ENCODE measurements at regions not wholly inside any gene's neighbourhood (a gene's known extent, or its start where the extent isn't known, plus 50 kb on each side); places are given as distances from the start of the nearest gene placed in this dataset.

DNA sequence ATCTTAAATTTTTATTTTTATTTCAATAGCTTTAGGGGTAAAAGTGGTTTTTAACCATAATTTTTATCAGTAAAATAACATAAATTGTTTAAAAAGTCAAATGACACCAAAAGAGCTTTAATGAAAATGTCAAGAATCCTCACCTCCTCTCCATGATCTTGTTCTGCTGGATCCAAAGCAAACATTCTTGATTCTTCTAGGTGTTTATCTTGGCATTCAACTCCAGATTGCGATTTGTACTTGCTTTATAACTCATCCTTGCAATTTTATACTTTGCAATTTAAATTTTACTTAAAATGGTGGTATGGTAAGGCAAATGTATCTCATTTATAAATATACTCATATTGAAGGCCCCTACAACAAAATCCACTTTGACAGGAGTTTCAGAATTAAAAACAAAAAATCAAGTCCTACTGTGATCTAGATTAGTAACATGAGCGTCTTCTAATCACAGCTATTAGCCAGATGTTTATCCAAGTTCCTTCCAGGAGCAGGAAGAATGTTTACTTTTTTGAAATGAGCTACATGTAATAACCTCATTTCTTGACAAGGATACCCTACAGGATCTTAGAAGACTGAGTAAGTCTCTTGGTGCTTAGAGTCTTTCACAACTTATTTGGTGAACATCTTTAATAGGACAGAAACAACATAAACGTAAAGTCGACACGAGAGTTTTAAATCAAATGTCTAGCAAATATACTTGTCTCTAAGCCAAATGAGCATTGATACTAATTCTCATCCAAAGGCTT, 72.4 kb upstream of the CARD18 start:
- Mint-ChIP-seq H3K9me3 (no peaks in the 10 kb centered on the region), H3K27me3 (ENCODE audit: low read depth) (no peaks in the 10 kb centered on the region), H3K4me1 (ENCODE audit: low read depth) (no peaks in the 10 kb centered on the region), H3K27ac (no peak overlapping the region), H3K4me3 (ENCODE audit: low read depth) (no peak overlapping the region), H3K36me3 (ENCODE audit: low read depth) (no peaks in the 10 kb centered on the region)
- intact Hi-C loops (cut with micrococcal nuclease): no loop called here
- DNase-seq (ENCODE audit: low spot score): no peak

DNA sequence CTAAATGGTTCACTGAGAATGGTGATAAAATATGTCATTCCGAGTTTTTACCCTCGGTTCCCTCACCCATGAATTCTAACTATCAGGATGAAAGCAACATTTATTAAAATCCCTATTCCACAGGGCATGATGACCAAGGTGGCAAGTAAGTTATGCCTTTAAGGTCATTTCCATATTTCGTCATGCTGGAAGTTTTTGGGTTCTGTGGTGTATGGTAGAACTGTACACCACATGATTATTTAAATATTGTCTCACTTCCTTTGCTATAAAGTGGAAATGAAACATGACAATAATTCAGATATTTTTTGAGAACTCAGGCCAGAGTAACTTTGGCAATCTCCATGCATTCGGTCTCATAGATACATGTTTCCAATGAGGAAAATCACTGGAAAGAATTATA, 68.5 kb upstream of the CARD18 start:
- Mint-ChIP-seq H3K4me1 (ENCODE audit: low read depth) (peaks cover under 1% of the 10 kb centered on the region), H3K4me3 (ENCODE audit: low read depth) (no peak overlapping the region), H3K36me3 (ENCODE audit: low read depth) (no peaks in the 10 kb centered on the region), H3K27me3 (ENCODE audit: low read depth) (no peaks in the 10 kb centered on the region), H3K9me3 (no peaks in the 10 kb centered on the region), H3K27ac (no peak overlapping the region)
- DNase-seq (ENCODE audit: low spot score): no peak
- intact Hi-C loops (cut with micrococcal nuclease): no loop called here

DNA sequence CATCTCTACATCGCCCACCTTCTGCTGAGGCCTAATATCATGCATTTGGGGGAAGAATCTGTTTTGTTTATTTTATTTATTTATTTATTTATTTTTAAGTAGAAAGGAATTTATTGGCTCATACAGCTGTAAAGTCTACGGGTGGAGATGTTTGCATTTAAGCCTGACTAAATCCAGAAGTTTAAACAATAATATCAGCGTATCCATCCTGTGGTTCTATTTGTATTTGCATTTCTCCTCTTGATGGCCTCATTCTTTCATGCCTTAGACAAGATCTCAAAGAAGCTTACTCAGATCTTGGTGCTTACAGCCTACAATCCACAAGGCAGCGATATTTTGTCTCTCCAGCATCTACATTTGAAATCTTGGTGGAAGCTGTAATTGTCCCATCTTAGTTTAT, 67.1 kb upstream of the CARD18 start:
- no peak overlapping the region for H3K4me3 Mint-ChIP-seq (ENCODE audit: low read depth)
- DNase-seq (ENCODE audit: low spot score): no peak
- intact Hi-C loops (cut with micrococcal nuclease): no loop called here
- no peaks in the 10 kb centered on the region for H3K36me3 Mint-ChIP-seq (ENCODE audit: low read depth)
- peaks cover 6% of the 10 kb centered on the region for H3K4me1 Mint-ChIP-seq (ENCODE audit: low read depth)
- no peak overlapping the region for H3K27ac Mint-ChIP-seq
- H3K27me3 Mint-ChIP-seq (ENCODE audit: low read depth): no peaks in the 10 kb centered on the region
- no peaks in the 10 kb centered on the region for H3K9me3 Mint-ChIP-seq

DNA sequence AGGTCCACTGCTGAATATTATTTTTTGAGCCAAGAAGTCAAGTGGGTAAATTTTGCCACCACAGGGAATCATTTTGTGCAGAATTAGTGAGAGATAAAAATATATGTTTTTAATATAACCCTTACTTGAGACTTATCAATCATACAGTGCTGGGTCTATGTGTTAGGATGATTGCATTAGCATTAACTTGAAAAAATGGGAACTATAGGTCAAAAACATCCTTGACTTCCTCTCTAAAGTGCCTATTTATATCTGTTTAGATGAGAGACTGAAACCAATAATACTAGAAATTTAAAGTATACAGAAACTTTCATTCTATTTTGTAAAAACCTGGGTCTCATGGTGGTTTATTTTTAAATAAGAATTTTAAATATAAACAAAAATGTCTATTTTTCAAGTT, 65.1 kb upstream of the CARD18 start:
- Mint-ChIP-seq H3K4me3 (ENCODE audit: low read depth) (no peak overlapping the region), H3K27ac (no peak overlapping the region), H3K4me1 (ENCODE audit: low read depth) (peaks cover 6% of the 10 kb centered on the region), H3K27me3 (ENCODE audit: low read depth) (no peaks in the 10 kb centered on the region), H3K36me3 (ENCODE audit: low read depth) (no peaks in the 10 kb centered on the region), H3K9me3 (no peaks in the 10 kb centered on the region)
- no peak for DNase-seq (ENCODE audit: low spot score)
- intact Hi-C loops (cut with micrococcal nuclease): no loop called here

DNA sequence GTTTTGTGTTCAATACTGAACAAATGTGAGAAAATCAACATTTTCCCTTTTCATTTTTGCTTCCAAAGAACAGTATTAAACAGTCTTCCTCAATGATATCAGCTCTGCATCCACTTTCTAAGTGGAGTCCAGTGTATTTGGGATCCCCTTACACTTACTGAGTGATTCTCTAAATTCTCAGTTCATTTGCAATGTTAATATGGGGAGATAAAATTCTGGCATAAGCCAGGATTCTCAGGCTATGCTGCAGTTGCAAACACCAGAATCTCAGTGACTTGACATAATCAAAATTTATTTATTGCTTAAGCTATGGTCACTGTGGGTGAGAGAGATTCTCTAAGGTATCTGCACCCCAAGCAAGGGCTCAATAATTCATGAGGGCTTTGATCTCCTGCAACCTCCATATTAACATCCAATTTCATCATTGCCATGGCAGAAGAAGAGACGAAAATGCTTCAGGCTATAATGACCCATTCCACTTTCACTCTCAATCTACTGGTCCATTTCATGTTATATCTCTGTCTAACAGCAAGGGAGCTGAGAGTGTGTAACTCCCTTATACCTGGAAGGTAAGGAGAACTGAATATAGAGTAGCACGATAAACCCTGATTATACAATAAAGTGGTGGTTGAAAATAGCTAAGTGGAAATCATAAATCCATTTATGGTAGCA, 64.1 kb upstream of the CARD18 start:
- no peaks in the 10 kb centered on the region for H3K9me3 Mint-ChIP-seq
- intact Hi-C loops (cut with micrococcal nuclease): no loop called here
- no peak for DNase-seq (ENCODE audit: low spot score)
- H3K27me3 Mint-ChIP-seq (ENCODE audit: low read depth): no peaks in the 10 kb centered on the region
- H3K4me1 Mint-ChIP-seq (ENCODE audit: low read depth): peaks cover 6% of the 10 kb centered on the region
- no peak overlapping the region for H3K27ac Mint-ChIP-seq
- H3K4me3 Mint-ChIP-seq (ENCODE audit: low read depth): no peak overlapping the region
- H3K36me3 Mint-ChIP-seq (ENCODE audit: low read depth): no peaks in the 10 kb centered on the region

DNA sequence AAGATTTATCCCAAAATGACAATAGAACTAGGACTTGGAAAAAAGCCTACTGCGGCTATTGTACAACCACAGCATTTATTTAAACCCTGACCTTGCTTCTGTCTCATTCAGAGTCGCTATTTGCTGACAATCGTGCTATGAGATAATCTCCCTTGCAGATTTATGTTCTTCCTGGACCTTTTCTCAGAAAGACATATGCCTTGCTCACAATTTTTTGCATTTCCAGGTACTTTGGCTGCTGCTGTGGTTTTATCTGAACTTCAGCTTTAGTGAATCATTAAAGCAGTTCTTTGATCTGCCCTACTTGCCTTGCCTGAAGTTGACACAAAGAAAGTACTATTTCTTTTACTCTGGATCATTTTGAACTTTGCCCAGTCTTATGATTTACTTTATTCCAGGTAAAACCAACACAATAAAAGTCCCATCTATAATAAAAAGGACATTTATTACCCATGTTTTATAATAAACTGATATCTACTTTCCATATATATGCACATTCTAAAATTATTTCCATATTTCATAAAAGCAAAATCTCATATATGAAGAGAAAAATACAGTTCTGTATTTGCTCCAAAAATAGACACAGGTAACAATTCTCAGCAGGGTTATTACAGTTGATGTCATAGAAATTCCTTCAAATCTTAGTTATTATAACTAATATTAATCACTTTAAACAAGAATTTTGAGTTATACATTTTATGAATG, 63.4 kb upstream of the CARD18 start:
- Mint-ChIP-seq H3K27me3 (ENCODE audit: low read depth) (no peaks in the 10 kb centered on the region), H3K4me3 (ENCODE audit: low read depth) (no peak overlapping the region), H3K36me3 (ENCODE audit: low read depth) (no peaks in the 10 kb centered on the region), H3K9me3 (no peaks in the 10 kb centered on the region), H3K4me1 (ENCODE audit: low read depth) (peaks cover 6% of the 10 kb centered on the region), H3K27ac (no peak overlapping the region)
- DNase-seq (ENCODE audit: low spot score): no peak
- intact Hi-C loops (cut with micrococcal nuclease): no loop called here

DNA sequence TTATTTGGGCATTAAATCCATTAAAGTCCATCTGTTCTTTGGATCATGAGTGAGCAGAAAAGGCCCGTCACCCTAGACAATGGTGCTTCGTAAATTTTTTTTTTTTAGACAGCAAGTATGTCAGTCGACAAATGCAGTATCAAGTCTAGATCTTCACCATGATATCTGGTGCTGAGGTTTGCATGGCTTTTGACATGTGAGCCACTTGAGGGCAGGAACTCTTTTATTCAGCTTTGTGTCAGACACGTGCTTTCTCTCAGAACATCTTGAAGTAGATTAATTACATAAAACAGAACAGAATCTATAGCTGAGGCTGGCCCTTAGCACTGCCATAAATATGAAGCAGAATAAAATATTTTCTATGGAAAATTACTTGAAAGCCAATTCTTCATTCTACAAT, 62.9 kb upstream of the CARD18 start:
- Mint-ChIP-seq H3K4me3 (ENCODE audit: low read depth) (no peak overlapping the region), H3K9me3 (no peaks in the 10 kb centered on the region), H3K4me1 (ENCODE audit: low read depth) (peaks cover 6% of the 10 kb centered on the region), H3K36me3 (ENCODE audit: low read depth) (no peaks in the 10 kb centered on the region), H3K27me3 (ENCODE audit: low read depth) (no peaks in the 10 kb centered on the region), H3K27ac (no peak overlapping the region)
- intact Hi-C loops (cut with micrococcal nuclease): no loop called here
- no peak for DNase-seq (ENCODE audit: low spot score)

DNA sequence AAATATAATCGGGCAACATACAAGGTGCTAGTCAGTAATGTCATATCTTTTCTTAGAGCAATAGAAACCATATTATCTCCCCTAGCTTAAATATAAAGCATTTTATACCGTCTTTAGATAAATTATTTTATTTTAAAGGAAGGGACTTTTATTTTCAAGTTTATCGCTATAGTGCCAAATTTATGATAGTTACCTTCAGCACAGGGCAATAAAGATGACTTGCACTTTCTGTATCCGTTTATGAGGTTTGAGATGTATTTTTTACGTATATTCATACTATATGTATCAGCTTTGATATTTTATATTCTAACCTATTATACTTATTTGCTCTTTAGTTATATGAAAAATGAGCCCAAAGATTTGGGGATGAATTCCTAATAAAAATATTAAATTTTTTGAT, 61.6 kb upstream of the CARD18 start:
- H3K36me3 Mint-ChIP-seq (ENCODE audit: low read depth): no peaks in the 10 kb centered on the region
- intact Hi-C loops (cut with micrococcal nuclease): no loop called here
- no peak overlapping the region for H3K4me3 Mint-ChIP-seq (ENCODE audit: low read depth)
- no peak for DNase-seq (ENCODE audit: low spot score)
- H3K9me3 Mint-ChIP-seq: no peaks in the 10 kb centered on the region
- H3K27ac Mint-ChIP-seq: no peak overlapping the region
- H3K4me1 Mint-ChIP-seq (ENCODE audit: low read depth): peaks cover 6% of the 10 kb centered on the region
- H3K27me3 Mint-ChIP-seq (ENCODE audit: low read depth): no peaks in the 10 kb centered on the region

DNA sequence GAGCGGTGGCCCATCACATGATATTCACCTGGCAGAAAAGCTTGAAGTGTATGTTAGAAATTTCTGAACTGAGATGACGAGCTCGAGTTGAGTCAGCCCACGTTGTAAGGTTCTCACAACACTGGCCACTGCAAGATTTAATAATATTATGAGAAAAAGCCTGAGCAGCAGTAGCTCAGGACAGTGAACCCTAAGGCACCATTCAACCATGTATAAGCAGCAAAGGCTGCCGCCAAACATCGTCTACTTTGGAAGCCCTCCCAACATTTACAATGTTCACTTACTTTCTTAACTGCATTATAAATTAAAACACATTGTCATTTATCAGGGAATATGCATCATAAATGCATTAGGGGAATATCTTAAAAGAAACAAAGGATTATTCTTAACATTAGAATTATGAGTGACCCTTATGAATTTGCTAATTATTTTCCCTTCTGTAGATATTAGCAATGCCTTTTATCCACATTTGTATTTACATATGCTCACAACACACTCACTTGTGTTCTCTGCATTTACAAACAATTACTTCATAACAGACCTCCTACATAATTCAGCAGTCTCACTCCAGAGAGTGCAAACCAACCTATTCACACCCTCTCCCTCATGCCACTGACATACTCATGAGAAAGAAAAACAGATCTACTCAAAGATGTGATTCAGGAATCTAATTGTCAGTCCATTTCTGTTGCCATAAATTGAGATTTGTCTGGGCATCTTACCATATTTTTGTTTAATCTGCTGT, 57.7 kb upstream of the CARD18 start:
- DNase-seq (ENCODE audit: low spot score): no peak
- H3K27ac Mint-ChIP-seq: no peak overlapping the region
- no peaks in the 10 kb centered on the region for H3K9me3 Mint-ChIP-seq
- H3K36me3 Mint-ChIP-seq (ENCODE audit: low read depth): no peaks in the 10 kb centered on the region
- intact Hi-C loops (cut with micrococcal nuclease): no loop called here
- H3K4me1 Mint-ChIP-seq (ENCODE audit: low read depth): no peaks in the 10 kb centered on the region
- no peak overlapping the region for H3K4me3 Mint-ChIP-seq (ENCODE audit: low read depth)
- no peaks in the 10 kb centered on the region for H3K27me3 Mint-ChIP-seq (ENCODE audit: low read depth)

DNA sequence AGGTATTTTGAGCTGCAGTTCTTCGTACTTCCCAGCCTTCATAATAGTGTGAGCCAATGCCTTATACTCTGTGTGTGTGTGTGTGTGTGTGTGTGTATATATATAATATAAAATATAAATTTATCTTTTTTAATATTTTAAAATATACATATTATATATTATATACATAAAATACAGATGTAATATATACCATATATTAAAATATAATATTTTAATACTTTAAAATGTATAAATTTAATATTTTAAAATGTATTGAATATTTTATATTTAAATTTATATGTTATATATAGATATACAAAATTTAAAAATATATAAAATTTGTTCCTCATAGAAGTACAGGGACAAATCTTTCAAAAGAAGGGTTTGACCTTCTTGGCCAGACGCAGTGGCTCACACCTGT, 53.7 kb upstream of the CARD18 start:
- Mint-ChIP-seq H3K27me3 (ENCODE audit: low read depth) (peaks cover 1% of the 10 kb centered on the region), H3K4me3 (ENCODE audit: low read depth) (no peak overlapping the region), H3K9me3 (no peaks in the 10 kb centered on the region), H3K36me3 (ENCODE audit: low read depth) (no peaks in the 10 kb centered on the region), H3K27ac (no peak overlapping the region), H3K4me1 (ENCODE audit: low read depth) (no peaks in the 10 kb centered on the region)
- DNase-seq (ENCODE audit: low spot score): no peak
- intact Hi-C loops (cut with micrococcal nuclease): no loop called here

DNA sequence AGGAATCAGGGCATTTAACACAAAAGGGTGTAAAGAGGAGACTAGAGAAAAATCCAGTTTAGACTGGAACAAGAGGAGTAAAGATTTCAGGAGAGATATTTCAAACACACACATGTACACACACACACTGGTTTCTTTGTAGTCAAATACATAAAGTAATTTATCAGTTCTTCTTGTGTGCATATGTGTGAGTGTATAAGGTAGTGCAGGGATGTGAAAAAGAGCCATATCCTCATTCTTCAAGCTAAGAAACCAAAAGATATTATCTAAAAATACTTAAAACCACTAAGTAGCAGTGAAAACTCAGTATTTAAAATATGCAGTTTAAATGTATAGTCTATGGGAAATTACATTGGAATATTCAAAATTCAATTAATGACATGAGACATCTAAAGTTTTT, 52.5 kb upstream of the CARD18 start:
- intact Hi-C loops (cut with micrococcal nuclease): no loop called here
- H3K4me1 Mint-ChIP-seq (ENCODE audit: low read depth): no peaks in the 10 kb centered on the region
- no peak for DNase-seq (ENCODE audit: low spot score)
- H3K27ac Mint-ChIP-seq: no peak overlapping the region
- no peak overlapping the region for H3K4me3 Mint-ChIP-seq (ENCODE audit: low read depth)
- no peaks in the 10 kb centered on the region for H3K36me3 Mint-ChIP-seq (ENCODE audit: low read depth)
- H3K9me3 Mint-ChIP-seq: no peaks in the 10 kb centered on the region
- peaks cover 1% of the 10 kb centered on the region for H3K27me3 Mint-ChIP-seq (ENCODE audit: low read depth)

DNA sequence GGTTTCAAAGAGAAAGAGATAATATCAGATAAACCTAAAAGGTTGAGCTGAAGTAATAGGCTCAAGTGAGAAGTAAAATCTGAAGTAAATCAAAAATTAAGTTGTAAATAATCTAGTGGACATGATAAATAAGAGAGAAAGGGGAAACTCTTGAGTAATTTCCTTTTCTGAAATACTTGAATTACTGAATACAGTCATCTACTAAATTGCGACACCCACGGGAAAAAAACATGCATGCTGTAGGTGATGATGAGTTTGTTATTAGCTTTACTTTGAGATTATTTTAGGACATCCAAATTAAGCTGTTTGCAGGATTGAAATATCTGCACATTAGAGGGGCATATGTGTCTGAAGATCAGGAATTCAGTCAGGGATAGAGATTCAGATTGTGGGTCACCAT, 50.0 kb upstream of the CARD18 start:
- no peak for DNase-seq (ENCODE audit: low spot score)
- Mint-ChIP-seq H3K27ac (no peak overlapping the region), H3K36me3 (ENCODE audit: low read depth) (no peaks in the 10 kb centered on the region), H3K4me3 (ENCODE audit: low read depth) (no peak overlapping the region), H3K9me3 (no peaks in the 10 kb centered on the region), H3K4me1 (ENCODE audit: low read depth) (no peaks in the 10 kb centered on the region), H3K27me3 (ENCODE audit: low read depth) (peaks cover 3% of the 10 kb centered on the region)
- intact Hi-C loops (cut with micrococcal nuclease): no loop called here
